Breast epithelium (tissue), 4 donors: ENCODE measurements at regions not wholly inside any gene's neighbourhood (a gene's known extent, or its start where the extent isn't known, plus 50 kb on each side); places are given as distances from the start of the nearest gene placed in this dataset.
"Not testable (repeated sequence)": the region's sequence is repeated elsewhere in the genome, so short reads cannot be mapped to it uniquely, and the experiment has no call there.

Source experiments
- DNase-seq, 2 donors: peaks; one replicate each; pipeline ENCODE4 v3.0.0-alpha.2; 2019; ENCODE audit warnings: low spot score in 2 of 2
- H3K27ac ChIP-seq, 2 donors: fragments of 200-600 bp; sonication (generic) in 1 of 2; one replicate each; pipeline ENCODE4 v1.5.1; 2016 to 2019; ENCODE audit warnings: mild to moderate bottlenecking in 1 of 2
- H3K27me3 ChIP-seq, 2 donors: fragments of 200-600 bp; sonication (generic) in 1 of 2; one replicate each; pipeline versions ENCODE4 v1.5.1 to v1.6.0; 2017 to 2019; ENCODE audit warnings: control low read depth in 1 of 2, mild to moderate bottlenecking in 1 of 2
- H3K36me3 ChIP-seq: fragments of 200-600 bp; one replicate; pipeline ENCODE4 v1.5.1; 2019
- H3K4me1 ChIP-seq, 2 donors: fragments of 200-600 bp; sonication (generic); one replicate each; pipeline ENCODE4 v1.5.1; 2016 to 2019; ENCODE audit warnings: control low read depth in 1 of 2
- H3K4me3 ChIP-seq, 3 donors: fragments of 200-600 bp; sonication (generic); 1 replicate in 2 of 3; 2 replicates in 1 of 3; pipeline ENCODE4 v1.5.1; 2016 to 2019; ENCODE audit warnings: mild to moderate bottlenecking in 3 of 3, moderate library complexity in 2 of 3
- H3K9me3 ChIP-seq, 2 donors: fragments of 200-600 bp; sonication (generic) in 1 of 2; one replicate each; pipeline ENCODE4 v1.5.1; 2016 to 2019; ENCODE audit warnings: control low read depth in 1 of 2
- POLR2A ChIP-seq: fragments of 450-650 bp; IDR thresholded peaks from one replicate; pipeline ENCODE4 v1.6.1; 2016; ENCODE audit warnings: antibody characterized with exemption, mild to moderate bottlenecking, moderate library complexity
- POLR2AphosphoS5 ChIP-seq, 3 donors: sonication (generic); formaldehyde crosslinking; IDR thresholded peaks; one replicate each; pipeline ENCODE4 v1.6.1; 2017; ENCODE audit warnings: antibody characterized with exemption in 3 of 3
- intact Hi-C: fragments of 100-400 bp; cut with DNase I; formaldehyde crosslinking; loops from one replicate; pipeline ENCODE4 v1.15.1; 2023; ENCODE audit warnings: low total_unique reads
- TF ChIP-seq, protein P1 (sequence below), 3 donors: fragments of 450-650 bp; IDR thresholded peaks; one replicate each; pipeline ENCODE4 v1.5.1; 2016 to 2017; ENCODE audit warnings: antibody characterized with exemption in 3 of 3, mild to moderate bottlenecking in 3 of 3, moderate library complexity in 3 of 3

DNA sequence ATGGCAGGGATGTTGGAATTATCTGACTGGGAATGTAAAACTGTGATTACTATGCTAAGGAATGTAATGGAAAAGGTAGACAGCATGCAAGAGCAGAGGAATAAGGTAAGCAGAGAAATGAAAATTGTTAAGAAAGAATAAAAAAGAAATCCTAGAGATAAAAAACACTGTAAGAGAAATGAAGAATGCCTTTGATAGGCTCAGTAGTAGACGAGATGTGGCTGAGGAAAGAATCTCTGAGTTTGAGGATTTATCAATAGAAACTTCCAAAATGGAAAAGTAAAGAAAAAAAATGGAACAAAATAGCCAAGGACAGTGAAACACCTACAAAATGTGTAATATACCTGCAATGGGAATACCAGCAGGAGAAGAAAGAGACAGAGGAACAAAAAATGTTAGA, 468.5 kb upstream of the PIK3R1 start:
- no peak overlapping the region for H3K27ac ChIP-seq
- H3K36me3 ChIP-seq = no peaks in the 10 kb centered on the region
- no peaks in the 10 kb centered on the region for H3K4me1 ChIP-seq
- no peaks in the 10 kb centered on the region for H3K27me3 ChIP-seq
- intact Hi-C loops = loop anchor here (5.0 kb wide), 1 partner anchor 700 kb away; no protein-coding TSS in a partner anchor
- peaks cover 0 to 3% of the 10 kb centered on the region in 2 donors for H3K9me3 ChIP-seq
- H3K4me3 ChIP-seq = no peak overlapping the region
- no peak for DNase-seq
- TF ChIP-seq POLR2A (no peak), POLR2AphosphoS5 (IDR thresholded peaks at IDR 0.05) (no peak)
- TF ChIP-seq, protein P1, sequence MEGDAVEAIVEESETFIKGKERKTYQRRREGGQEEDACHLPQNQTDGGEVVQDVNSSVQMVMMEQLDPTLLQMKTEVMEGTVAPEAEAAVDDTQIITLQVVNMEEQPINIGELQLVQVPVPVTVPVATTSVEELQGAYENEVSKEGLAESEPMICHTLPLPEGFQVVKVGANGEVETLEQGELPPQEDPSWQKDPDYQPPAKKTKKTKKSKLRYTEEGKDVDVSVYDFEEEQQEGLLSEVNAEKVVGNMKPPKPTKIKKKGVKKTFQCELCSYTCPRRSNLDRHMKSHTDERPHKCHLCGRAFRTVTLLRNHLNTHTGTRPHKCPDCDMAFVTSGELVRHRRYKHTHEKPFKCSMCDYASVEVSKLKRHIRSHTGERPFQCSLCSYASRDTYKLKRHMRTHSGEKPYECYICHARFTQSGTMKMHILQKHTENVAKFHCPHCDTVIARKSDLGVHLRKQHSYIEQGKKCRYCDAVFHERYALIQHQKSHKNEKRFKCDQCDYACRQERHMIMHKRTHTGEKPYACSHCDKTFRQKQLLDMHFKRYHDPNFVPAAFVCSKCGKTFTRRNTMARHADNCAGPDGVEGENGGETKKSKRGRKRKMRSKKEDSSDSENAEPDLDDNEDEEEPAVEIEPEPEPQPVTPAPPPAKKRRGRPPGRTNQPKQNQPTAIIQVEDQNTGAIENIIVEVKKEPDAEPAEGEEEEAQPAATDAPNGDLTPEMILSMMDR (IDR thresholded peaks at IDR 0.05) = no peak

DNA sequence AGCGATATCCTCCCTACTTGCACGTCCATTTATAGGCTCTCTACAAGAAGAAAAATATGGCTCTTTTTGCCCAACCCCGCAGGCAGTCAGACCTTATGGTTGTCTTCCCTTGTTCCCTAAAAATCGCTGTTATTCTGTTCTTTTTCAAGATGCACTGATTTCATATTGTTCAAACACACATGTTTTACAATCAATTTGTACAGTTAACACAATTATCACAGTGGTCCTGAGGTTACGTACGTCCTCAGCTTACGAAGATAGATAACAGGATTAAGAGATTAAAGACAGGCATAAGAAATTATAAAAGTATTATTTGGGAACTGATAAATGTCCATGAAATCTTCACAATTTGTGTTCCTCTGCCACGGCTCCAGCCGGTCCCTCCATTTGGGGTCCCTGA, 468.9 kb upstream of the PIK3R1 start:
- not testable (repeated sequence) for H3K4me3 ChIP-seq, H3K27ac ChIP-seq, H3K36me3 ChIP-seq, H3K27me3 ChIP-seq, H3K4me1 ChIP-seq, H3K9me3 ChIP-seq, DNase-seq
- intact Hi-C loops = loop anchor here (5.0 kb wide), 1 partner anchor 701 kb away; no protein-coding TSS in a partner anchor

DNA sequence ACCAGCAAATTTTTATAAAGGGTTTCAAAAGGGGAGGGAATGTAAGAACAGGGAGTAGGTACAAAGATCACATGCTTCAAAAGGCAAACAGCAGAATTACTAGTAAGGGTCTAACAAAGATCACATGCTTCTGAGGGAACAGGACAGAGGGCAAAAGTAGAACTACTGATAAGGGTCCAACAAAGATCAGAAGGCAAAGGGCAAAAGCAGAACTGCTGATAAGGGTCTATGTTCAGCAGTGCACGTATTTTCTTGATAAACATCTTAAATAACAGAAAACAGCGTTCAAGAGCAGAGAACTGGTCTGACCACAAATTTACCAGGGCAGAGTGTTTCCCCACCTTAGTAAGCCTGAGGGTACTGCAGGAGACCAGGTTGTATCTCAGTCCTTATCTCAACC, 469.5 kb upstream of the PIK3R1 start:
- Histone ChIP-seq H3K9me3 (no peaks in the 10 kb centered on the region), H3K4me1 (no peaks in the 10 kb centered on the region), H3K27me3 (no peaks in the 10 kb centered on the region), H3K27ac (no peak overlapping the region), H3K36me3 (no peaks in the 10 kb centered on the region), H3K4me3 (no peak overlapping the region)
- no peak for TF ChIP-seq POLR2A
- TF ChIP-seq, protein P1 (IDR thresholded peaks at IDR 0.05) = no peak
- no peak for TF ChIP-seq POLR2AphosphoS5 (IDR thresholded peaks at IDR 0.05)
- no peak for DNase-seq
- intact Hi-C loops = loop anchor here (5.0 kb wide), 1 partner anchor 701 kb away; no protein-coding TSS in a partner anchor

DNA sequence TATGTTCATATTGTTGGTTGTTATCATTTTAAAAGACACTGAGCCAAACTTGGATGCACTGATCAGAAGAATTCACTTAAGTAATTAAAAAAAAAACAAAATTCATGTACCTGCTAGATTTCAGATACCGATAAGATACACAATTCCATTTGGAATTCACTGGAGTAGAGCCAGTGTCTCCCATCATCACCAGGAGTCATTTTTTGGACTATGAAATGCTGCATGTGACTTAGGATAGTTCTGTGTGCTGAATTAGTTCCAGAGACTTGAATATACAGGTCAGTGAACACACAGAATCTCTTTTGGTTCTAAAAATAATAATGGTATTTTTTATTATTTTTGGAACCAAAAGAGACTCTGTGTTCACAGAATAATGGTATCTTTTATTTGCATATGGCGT, 482.6 kb upstream of the PIK3R1 start:
- H3K4me1 ChIP-seq = no peaks in the 10 kb centered on the region
- H3K36me3 ChIP-seq = no peaks in the 10 kb centered on the region
- H3K27me3 ChIP-seq = no peaks in the 10 kb centered on the region
- no peak overlapping the region for H3K27ac ChIP-seq
- H3K4me3 ChIP-seq = no peak overlapping the region
- H3K9me3 ChIP-seq = no peaks in the 10 kb centered on the region
- intact Hi-C loops = no loop called here
- no peak for TF ChIP-seq POLR2A
- TF ChIP-seq, protein P1 (IDR thresholded peaks at IDR 0.05) = no peak
- TF ChIP-seq POLR2AphosphoS5 (IDR thresholded peaks at IDR 0.05) = no peak
- DNase-seq = no peak

DNA sequence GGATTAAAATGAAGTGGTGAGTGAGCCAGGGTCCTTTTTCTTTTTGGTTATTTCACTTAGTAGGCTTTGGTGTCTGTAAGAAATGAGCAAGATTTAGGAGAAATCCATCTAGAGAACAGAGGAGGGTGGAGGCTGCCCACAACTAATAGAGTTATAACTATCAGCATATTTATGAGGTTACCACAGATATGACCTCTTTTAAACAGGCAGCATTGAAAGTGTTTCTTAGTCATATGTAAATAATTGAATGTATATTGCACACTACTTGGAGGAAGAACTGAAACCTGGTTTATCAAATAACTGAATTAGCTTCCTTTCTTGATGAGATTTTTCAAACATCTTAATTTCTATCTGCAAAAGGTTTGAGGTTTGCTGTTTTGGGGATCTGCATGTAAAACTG, 483.1 kb upstream of the PIK3R1 start:
- Histone ChIP-seq H3K27ac (no peak overlapping the region), H3K27me3 (no peaks in the 10 kb centered on the region), H3K36me3 (no peaks in the 10 kb centered on the region), H3K4me1 (no peaks in the 10 kb centered on the region), H3K4me3 (no peak overlapping the region), H3K9me3 (no peaks in the 10 kb centered on the region)
- DNase-seq = no peak
- TF ChIP-seq POLR2A (no peak), POLR2AphosphoS5 (IDR thresholded peaks at IDR 0.05) (no peak)
- TF ChIP-seq, protein P1 (IDR thresholded peaks at IDR 0.05) = no peak
- intact Hi-C loops = no loop called here

DNA sequence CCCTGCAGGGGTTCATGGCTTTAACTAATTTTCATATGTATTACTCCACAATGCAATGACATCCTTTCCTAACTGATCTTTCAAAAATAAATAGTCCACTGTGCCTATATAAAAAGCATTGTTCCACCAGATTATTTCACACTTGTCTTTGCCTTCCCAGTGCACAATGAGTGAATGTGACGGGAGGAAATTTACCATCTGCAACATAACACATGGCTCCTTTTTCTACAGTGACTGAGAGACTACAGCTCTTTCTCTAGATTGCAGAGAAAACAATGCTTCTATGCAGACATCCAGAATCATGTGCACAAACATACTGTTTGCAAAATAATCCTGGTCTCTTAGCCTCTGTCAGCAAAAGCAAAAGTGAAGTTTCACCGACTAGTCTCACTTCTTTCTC, 483.7 kb upstream of the PIK3R1 start:
- Histone ChIP-seq H3K27ac (no peak overlapping the region), H3K36me3 (no peaks in the 10 kb centered on the region), H3K4me1 (no peaks in the 10 kb centered on the region), H3K9me3 (no peaks in the 10 kb centered on the region), H3K27me3 (no peaks in the 10 kb centered on the region), H3K4me3 (no peak overlapping the region)
- intact Hi-C loops = no loop called here
- no peak for DNase-seq
- TF ChIP-seq POLR2A (no peak), POLR2AphosphoS5 (IDR thresholded peaks at IDR 0.05) (no peak)
